H9 (cell line): ENCODE measurements at regions not wholly inside any gene's neighbourhood (a gene's known extent, or its start where the extent isn't known, plus 50 kb on each side); places are given as distances from the start of the nearest gene placed in this dataset.

Experiments
- DNase-seq: peaks from one replicate; pipeline ENCODE4 v3.0.0-alpha.2; 2017
- H2AFZ ChIP-seq: one replicate; pipeline ENCODE4 v1.6.1; 2013; ENCODE audit warnings: mild to moderate bottlenecking, low read length, control low read depth, moderate library complexity
- H2AK5ac ChIP-seq: 2 replicates; pipeline ENCODE4 v1.6.1; 2013; ENCODE audit warnings: low read length, control low read depth, mixed read lengths; ENCODE audit not compliant: insufficient read length
- H2BK120ac ChIP-seq: one replicate; pipeline ENCODE4 v1.6.1; 2013; ENCODE audit warnings: low read depth, mild to moderate bottlenecking, low read length, control low read depth, inconsistent platforms; ENCODE audit not compliant: poor library complexity, severe bottlenecking
- H2BK12ac ChIP-seq: 2 replicates; pipeline ENCODE4 v1.6.1; 2013; ENCODE audit warnings: low read length, control low read depth, mixed read lengths, low read depth; ENCODE audit not compliant: insufficient read length
- H2BK15ac ChIP-seq: 2 replicates; pipeline ENCODE4 v1.6.1; 2013; ENCODE audit warnings: low read depth, low read length, control low read depth
- H2BK20ac ChIP-seq: one replicate; pipeline ENCODE4 v1.6.1; 2013; ENCODE audit warnings: low read depth, mild to moderate bottlenecking, low read length, control low read depth, inconsistent platforms; ENCODE audit not compliant: poor library complexity, severe bottlenecking
- H2BK5ac ChIP-seq: 2 replicates; pipeline ENCODE4 v1.6.1; 2013; ENCODE audit warnings: low read length, control low read depth, mixed read lengths; ENCODE audit not compliant: insufficient read length
- H3K14ac ChIP-seq: 2 replicates; pipeline ENCODE4 v1.6.1; 2013; ENCODE audit warnings: low read length, control low read depth; ENCODE audit not compliant: insufficient read depth
- H3K18ac ChIP-seq: 2 replicates; pipeline ENCODE4 v1.6.1; 2013; ENCODE audit warnings: low read depth, mild to moderate bottlenecking, mixed read lengths, low read length, control low read depth; ENCODE audit not compliant: insufficient read length
- H3K23ac ChIP-seq: 2 replicates; pipeline ENCODE4 v1.6.1; 2013; ENCODE audit warnings: low read length, control low read depth, mixed read lengths, low read depth; ENCODE audit not compliant: insufficient read length
- H3K23me2 ChIP-seq: 2 replicates; pipeline ENCODE4 v1.6.1; 2013; ENCODE audit warnings: low read depth, mild to moderate bottlenecking, mixed read lengths, low read length, control low read depth; ENCODE audit not compliant: insufficient read length, poor library complexity, severe bottlenecking
- H3K27ac ChIP-seq: 2 replicates; pipeline ENCODE4 v1.5.1; 2013; ENCODE audit warnings: low read length, control low read depth, mixed read lengths, low read depth; ENCODE audit not compliant: insufficient read length
- H3K27me3 ChIP-seq: 2 replicates; pipeline ENCODE4 v1.6.1; 2013; ENCODE audit warnings: low read length, control low read depth, inconsistent platforms; ENCODE audit not compliant: insufficient read depth
- H3K4ac ChIP-seq: 2 replicates; pipeline ENCODE4 v1.6.1; 2013; ENCODE audit warnings: low read depth, mild to moderate bottlenecking, control low read depth, inconsistent platforms, low read length, moderate library complexity
- H3K4me1 ChIP-seq: 2 replicates; pipeline ENCODE4 v1.6.1; 2013; ENCODE audit warnings: low read length, control low read depth, inconsistent platforms; ENCODE audit not compliant: insufficient read depth
- H3K4me2 ChIP-seq: 2 replicates; pipeline ENCODE4 v1.6.1; 2013; ENCODE audit warnings: low read length, control low read depth, mixed read lengths; ENCODE audit not compliant: insufficient read length, insufficient read depth
- H3K56ac ChIP-seq: 2 replicates; pipeline ENCODE4 v1.6.1; 2013; ENCODE audit warnings: low read depth, mild to moderate bottlenecking, mixed read lengths, low read length, control low read depth; ENCODE audit not compliant: insufficient read length
- H3K79me1 ChIP-seq: 2 replicates; pipeline ENCODE4 v1.6.1; 2013; ENCODE audit warnings: low read depth, mild to moderate bottlenecking, moderate library complexity, low read length, control low read depth, inconsistent platforms; ENCODE audit not compliant: insufficient read depth, poor library complexity, severe bottlenecking
- H3K79me2 ChIP-seq: 2 replicates; pipeline ENCODE4 v1.6.1; 2013; ENCODE audit warnings: low read length, control low read depth, inconsistent platforms; ENCODE audit not compliant: insufficient read depth
- H3K9ac ChIP-seq: 2 replicates; pipeline ENCODE4 v1.6.1; 2013; ENCODE audit warnings: low read length, control low read depth, mixed read lengths; ENCODE audit not compliant: insufficient read length; ENCODE audit errors: extremely low read depth
- H3K9me3 ChIP-seq: one replicate; pipeline ENCODE4 v1.6.1; 2013; ENCODE audit warnings: low read depth, low read length, inconsistent platforms; ENCODE audit not compliant: control insufficient read depth
- H3T11ph ChIP-seq: one replicate; pipeline ENCODE4 v1.6.1; 2013; ENCODE audit warnings: mild to moderate bottlenecking, low read length, control low read depth, inconsistent platforms
- H4K20me1 ChIP-seq: one replicate; pipeline ENCODE4 v1.6.1; 2013; ENCODE audit not compliant: control insufficient read depth, insufficient read length, insufficient read depth
- H4K5ac ChIP-seq: 2 replicates; pipeline ENCODE4 v1.6.1; 2013; ENCODE audit warnings: low read depth, mild to moderate bottlenecking, mixed read lengths, low read length, control low read depth; ENCODE audit not compliant: insufficient read length
- H4K8ac ChIP-seq: replicated peaks from 2 replicates; pipeline ENCODE4 v1.6.1; 2013; ENCODE audit warnings: low read length, control low read depth, mixed read lengths, low read depth; ENCODE audit not compliant: insufficient read length
- H4K91ac ChIP-seq: 2 replicates; pipeline ENCODE4 v1.6.1; 2013; ENCODE audit warnings: low read depth, mild to moderate bottlenecking, moderate library complexity, mixed read lengths, low read length, control low read depth; ENCODE audit not compliant: insufficient read length
- H3K27ac Mint-ChIP-seq, 3 experiments: 2 replicates in 2 of 3; 3 replicates in 1 of 3; pipeline ENCODE4 v1.8.0; 2020 to 2021; ENCODE audit warnings: mixed read lengths in 3 of 3, mild to moderate bottlenecking in 1 of 3, moderate library complexity in 1 of 3
- H3K27me3 Mint-ChIP-seq: 2 replicates; pipeline ENCODE4 v1.8.0; 2021; ENCODE audit warnings: low read depth, mild to moderate bottlenecking, moderate library complexity, mixed read lengths
- H3K36me3 Mint-ChIP-seq, 3 experiments: 2 replicates in 2 of 3; 3 replicates in 1 of 3; pipeline ENCODE4 v1.8.0; 2020 to 2021; ENCODE audit warnings: low read depth in 3 of 3, mixed read lengths in 3 of 3; ENCODE audit not compliant: insufficient read depth in 1 of 3
- H3K4me1 Mint-ChIP-seq, 2 experiments: 2 replicates each; pipeline ENCODE4 v1.8.0; 2020; ENCODE audit warnings: mixed read lengths in 2 of 2
- H3K4me3 Mint-ChIP-seq, 2 experiments: 2 replicates in 1 of 2; 3 replicates in 1 of 2; pipeline ENCODE4 v1.8.0; 2020 to 2021; ENCODE audit warnings: mild to moderate bottlenecking in 2 of 2, mixed read lengths in 2 of 2, moderate library complexity in 1 of 2
- H3K9me3 Mint-ChIP-seq, 2 experiments: 2 replicates in 1 of 2; 3 replicates in 1 of 2; pipeline ENCODE4 v1.8.0; 2020; ENCODE audit warnings: mild to moderate bottlenecking in 2 of 2, mixed read lengths in 2 of 2, moderate library complexity in 1 of 2
- CTCF ChIP-seq: fragments of 200-600 bp; sonication (generic); conservative IDR thresholded peaks from 3 replicates; pipeline ENCODE4 v1.8.0; 2021; ENCODE audit warnings: antibody characterized with exemption, mild to moderate bottlenecking
- WGBS: extraction: QIAGEN DNeasy Blood & Tissue Kit; methylation state at CpG from one replicate; pipeline ENCODE4 v1.1.7; 2013; ENCODE audit warnings: missing lambda C conversion rate, low lambda C conversion rate, mixed read lengths; ENCODE audit not compliant: insufficient read length; ENCODE audit errors: extremely low coverage; 5-methylcytosine and 5-hydroxymethylcytosine counted together

GRCh38 chr18:68270017-68270416 lies 444.9 kb downstream of the TMX3 start:
- Histone ChIP-seq H3K18ac (no peak overlapping the region), H4K5ac (no peak overlapping the region), H3K27ac (no peak overlapping the region), H3K4ac (no peak overlapping the region), H2AK5ac (no peak overlapping the region), H2BK20ac (no peak overlapping the region), H2BK12ac (no peak overlapping the region), H3K23me2 (no peaks in the 10 kb centered on the region), H2BK15ac (no peak overlapping the region), H3K14ac (no peak overlapping the region), H3K4me1 (no peaks in the 10 kb centered on the region), H3K9me3 (no peaks in the 10 kb centered on the region), H3K27me3 (no peaks in the 10 kb centered on the region), H2BK120ac (no peak overlapping the region), H2AFZ (no peak overlapping the region), H3T11ph (no peak overlapping the region), H2BK5ac (no peak overlapping the region), H4K8ac (no peak overlapping the region), H3K79me1 (no peaks in the 10 kb centered on the region), H3K56ac (no peak overlapping the region), H4K20me1 (no peaks in the 10 kb centered on the region), H3K79me2 (no peaks in the 10 kb centered on the region), H3K9ac (no peak overlapping the region), H4K91ac (no peak overlapping the region), H3K23ac (no peak overlapping the region), H3K4me2 (no peak overlapping the region)
- H3K4me3 Mint-ChIP-seq, result no peak overlapping the region
- H3K36me3 Mint-ChIP-seq, result no peaks in the 10 kb centered on the region
- no CpG with 5 or more reads among the region's 3 CpGs for WGBS
- no peak for DNase-seq
- no peaks in the 10 kb centered on the region for H3K9me3 Mint-ChIP-seq
- H3K27ac Mint-ChIP-seq, result no peak overlapping the region
- TF ChIP-seq CTCF, result no peak
- no peaks in the 10 kb centered on the region for H3K4me1 Mint-ChIP-seq
- H3K27me3 Mint-ChIP-seq, result no peaks in the 10 kb centered on the region
